Middle frontal gyrus (tissue), 1 donor: ENCODE measurements at regions not wholly inside any gene's neighbourhood (a gene's known extent, or its start where the extent isn't known, plus 50 kb on each side); places are given as distances from the start of the nearest gene placed in this dataset.
A peak's percentile ranks its signal among the peaks of the same experiment; 100 is the strongest.
"Not testable (repeated sequence)": the region's sequence is repeated elsewhere in the genome, so short reads cannot be mapped to it uniquely, and the experiment has no call there.

Experiments used
- DNase-seq: peaks from one replicate; pipeline ENCODE4 v3.0.0-alpha.2; 2015; ENCODE audit warnings: low spot score; ENCODE audit errors: extremely low spot score

DNA sequence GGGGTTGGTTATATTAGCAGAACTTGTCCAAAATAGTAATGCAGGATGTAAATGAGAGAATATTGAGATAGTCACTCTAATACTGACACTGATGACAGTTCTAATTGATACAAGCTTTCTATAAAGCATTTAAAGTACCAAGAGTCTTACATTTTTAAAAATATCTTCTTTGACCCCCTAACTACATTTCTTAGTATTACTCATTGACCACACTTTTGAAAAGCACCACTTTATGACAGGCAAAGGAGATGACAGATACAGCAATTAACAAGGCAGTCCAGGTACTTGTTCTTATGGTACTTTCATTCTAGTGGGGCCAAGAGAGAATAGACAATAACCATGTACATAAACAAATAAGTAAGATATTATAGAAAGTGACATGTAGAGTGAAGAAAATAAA, 139.4 kb upstream of the EYA4 start:
- DNase-seq = no peak

DNA sequence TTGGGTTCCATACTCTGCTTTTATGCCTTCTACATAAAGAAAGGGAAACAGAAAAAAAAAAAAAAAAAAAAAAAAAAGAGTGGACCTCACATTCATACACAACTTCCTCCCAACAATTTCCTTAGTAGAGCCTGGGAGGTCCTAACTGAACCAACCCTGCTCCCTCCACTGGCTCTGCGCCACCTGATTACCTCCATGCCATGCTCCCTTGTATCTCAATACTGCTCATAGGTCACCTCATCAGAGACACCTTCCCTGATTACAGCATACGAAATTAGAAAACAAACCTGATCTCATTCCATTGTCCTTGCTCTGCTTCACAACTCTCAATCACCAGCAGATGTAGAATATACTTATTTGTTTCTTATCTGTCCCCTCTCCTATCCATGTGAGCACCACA, 134.2 kb upstream of the EYA4 start:
- no peak for DNase-seq

DNA sequence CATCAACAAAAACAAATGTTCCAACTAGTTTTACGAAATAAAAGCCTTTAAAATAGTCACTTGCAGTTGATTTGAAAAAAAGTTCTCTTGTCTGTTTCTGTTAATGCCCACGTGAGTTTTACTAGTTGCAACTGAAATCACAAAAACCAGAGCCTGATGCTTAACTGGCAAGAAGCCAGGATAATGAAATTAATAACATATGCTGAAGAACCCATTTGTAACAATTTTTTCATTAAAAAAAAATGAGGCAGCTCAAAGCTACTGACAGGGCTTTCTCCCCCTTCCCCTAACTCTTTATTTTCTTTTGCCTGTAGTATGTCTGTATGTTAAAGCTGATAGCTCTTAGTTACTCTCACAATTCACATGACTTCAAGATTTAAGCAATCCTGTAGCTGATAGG, 132.7 kb upstream of the EYA4 start:
- no peak for DNase-seq

DNA sequence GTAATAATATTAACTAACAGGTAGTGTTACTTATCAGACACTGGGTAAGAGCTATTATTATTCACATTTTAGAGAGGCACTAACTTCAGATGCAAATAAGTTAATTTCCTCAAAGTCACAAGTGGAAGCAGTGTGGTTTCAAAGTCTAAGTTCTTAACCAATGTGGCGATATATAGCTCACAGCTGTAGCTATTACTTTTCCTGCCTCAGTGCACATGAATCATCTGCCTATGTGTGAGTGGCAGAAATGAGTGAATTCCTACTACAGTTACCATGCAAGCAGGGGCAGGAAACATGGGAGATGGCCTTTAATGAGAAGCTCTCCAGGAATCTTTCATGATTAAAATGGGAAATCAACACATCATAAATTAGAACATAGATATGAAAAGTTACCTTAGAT, 126.2 kb upstream of the EYA4 start:
- DNase-seq = no peak

DNA sequence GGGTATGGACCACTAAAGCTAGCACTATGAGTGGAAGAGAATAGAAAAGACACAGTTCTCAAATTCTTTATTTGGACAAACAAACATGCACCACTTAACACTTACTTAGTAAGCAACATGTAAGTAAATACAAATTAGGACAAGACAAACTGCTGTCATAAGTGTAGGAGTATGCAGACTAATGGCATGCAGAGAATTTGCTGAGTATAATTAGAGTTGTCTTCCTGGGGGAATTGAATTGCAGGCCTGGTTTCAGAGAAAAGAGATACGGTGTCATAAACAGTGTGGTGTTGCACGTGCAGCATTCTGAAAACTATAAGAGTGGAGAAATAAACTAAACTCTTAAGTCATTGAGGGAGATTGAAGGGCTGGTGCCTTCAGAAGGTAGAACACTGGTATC, 125.2 kb upstream of the EYA4 start:
- DNase-seq = no peak

DNA sequence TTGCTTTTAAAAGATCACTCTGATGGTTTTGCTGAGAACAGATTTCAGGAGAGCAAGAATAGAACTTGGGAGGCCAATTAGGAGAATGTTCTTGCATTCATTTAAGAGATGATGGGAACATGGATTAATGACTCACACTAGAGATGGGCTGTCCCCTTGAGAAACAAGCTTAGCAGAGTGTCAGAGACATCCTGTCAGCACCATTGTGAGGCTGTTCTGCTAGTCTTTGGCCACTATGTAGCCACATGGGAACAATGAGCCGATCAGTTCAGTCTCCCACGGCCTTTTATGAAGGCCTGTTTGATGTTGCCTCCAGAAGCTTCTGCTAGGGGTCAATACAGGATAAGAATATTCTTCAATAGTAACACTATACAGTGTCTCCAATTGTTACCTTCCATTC, 113.0 kb upstream of the EYA4 start:
- DNase-seq = no peak

DNA sequence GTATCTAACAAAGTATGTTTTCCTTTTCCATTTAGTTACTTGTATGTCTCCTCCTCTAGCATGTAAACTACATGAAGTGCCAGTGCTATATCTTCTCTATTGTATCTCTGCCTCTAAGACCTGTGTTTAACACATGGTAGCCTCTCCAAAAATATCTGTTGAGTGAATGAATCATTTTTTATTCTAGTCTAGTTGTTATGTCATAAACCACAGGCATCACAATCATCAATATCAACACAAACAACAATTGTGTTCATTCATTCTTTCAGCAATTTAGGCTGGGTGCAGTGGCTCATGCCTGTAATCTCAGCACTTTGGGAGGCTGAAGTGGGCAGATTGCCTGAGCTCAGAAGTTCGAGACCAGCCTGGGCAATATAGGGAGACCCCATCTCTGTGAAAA, 111.6 kb upstream of the EYA4 start:
- no peak for DNase-seq

DNA sequence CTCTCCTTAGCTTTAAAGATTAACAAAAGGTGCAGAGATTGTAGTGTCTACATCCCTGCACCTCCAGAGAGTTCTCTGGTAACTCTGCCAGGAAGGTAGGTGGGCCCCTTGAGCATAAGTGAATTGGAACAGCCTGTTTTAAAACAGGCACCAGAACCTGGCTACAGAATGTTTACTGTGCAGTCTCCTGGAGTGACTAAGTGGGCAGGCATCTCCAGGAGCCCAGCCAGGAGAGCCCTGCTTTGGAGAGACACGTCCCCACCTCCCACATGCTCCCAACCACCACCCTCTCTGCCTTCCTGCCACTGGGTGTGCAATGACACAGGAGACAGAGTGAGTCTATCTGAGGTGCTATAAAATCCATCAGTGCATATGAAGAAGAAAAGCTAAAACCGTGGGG, 110.3 kb upstream of the EYA4 start:
- peak; percentile 61 for DNase-seq

DNA sequence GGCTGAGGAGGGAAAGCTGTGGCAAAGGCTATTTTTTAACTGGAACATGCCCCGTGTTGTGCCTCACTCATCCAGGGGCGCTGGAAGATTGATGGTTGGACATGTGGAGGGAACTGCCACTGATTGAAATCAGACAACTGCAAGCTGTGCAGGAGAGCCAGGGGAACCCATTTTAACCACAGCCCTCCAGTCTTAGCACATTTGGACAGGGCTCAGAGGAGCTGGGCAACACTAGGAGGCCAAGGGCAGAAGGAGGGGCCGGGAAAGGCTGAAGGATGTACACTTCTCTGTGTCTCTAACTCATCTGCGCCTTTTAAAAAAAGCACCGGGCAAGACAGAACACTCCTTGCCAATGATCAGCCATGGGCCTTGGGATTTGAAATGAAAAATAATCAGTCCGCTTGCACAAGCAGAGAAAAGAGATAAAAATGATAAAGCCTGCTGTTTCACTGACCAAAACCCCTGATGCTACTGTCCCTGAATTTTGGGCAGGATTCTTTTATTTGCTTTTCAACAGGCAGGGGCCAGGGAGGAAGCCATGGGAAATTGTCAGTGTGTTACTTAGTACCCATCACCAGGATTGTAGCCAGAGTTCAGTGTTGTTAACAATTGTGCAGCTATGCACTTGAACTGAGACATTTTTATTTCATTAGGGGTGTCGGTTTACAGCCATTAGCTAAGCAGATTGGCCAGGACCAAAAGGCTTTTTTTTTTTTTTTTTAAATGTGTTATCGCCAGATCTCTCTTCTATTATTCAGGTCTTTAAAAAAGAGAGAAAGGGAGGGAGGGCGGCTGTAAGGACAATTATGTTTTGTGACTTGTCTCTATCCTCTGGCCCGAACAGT, 109.3 kb upstream of the EYA4 start:
- no peak for DNase-seq

DNA sequence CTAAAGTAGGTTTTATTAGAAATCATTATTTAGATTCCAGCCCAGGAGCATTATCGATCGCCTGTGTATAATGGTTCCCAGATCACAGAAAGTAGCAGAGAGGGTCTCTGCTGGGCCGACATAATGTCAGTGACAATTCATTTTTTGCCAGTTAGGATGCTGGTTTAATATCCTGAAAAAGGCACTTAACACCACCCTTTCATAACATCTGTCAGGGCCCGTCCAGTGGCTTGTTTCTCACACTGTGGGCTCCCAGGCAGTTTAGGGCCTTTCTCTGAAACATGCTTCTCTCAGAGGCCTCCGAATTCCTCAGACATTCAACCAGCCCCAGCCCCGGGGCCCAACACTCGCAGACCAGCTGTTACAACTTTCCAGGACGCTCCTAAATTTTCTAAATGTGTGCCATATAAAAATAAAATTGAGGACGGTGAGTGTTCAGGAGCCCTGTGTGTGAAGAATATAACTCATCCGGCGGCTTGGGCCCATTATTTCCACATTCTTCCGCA, 108.6 kb upstream of the EYA4 start:
- DNase-seq = no peak

DNA sequence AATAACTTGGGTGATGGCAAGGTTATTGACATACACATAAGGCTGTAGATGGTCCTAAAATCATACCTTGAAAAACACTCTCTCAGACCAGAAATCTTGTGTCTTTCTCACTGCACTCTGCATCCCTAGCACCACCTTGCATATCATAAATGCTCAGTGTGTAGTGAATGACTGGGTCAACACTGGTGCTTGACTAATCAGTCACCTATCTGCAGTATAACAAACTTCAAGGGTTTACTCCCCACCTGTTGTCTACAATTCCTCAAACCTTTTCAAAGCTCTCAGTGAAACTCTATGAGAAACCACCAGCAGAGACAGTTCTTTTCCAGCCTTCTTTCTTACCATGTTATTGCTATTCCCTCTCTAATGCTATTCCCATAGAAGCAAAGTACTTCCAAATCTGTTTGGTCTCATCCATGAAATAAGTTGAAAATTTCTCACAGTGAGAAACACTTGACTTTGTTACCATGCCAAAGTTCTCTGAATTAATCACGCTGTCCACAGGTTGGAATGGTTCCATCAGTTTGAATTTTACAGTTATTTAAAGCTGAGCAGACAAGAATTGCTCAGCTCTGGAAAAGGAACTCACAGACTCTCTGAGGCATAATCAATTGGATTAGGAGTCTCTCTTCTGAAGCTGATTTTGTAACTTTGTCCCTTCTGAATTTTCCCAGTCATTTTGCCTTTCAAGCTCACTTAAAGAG, 104.8 kb upstream of the EYA4 start:
- DNase-seq = no peak

DNA sequence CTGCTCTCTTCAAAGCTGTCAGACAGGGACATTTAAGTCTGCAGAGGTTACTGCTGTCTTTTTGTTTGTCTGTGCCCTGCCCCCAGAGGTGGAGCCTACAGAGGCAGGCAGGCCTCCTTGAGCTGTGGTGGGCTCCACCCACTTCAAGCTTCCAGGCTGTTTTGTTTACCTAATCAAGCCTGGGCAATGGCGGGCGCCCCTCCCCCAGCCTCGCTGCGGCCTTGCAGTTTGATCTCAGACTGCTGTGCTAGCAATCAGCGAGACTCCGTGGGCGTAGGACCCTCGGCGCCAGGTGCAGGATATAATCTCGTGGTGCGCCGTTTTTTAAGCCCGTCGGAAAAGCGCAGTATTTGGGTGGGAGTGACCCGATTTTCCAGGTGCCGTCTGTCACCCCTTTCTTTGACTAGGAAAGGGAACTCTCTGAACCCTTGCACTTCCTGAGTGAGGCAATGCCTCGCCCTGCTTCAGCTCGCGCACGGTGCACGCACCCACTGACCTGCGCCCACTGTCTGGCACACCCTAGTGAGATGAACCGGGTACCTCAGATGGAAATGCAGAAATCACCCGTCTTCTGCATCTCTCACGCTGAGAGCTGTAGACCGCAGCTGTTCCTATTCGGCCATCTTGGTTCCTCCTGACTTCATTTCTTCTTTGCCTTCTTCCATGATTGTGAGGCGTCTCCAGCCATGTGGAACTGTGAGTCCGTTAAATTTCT, 93.5 kb upstream of the EYA4 start:
- not testable (repeated sequence) for DNase-seq

DNA sequence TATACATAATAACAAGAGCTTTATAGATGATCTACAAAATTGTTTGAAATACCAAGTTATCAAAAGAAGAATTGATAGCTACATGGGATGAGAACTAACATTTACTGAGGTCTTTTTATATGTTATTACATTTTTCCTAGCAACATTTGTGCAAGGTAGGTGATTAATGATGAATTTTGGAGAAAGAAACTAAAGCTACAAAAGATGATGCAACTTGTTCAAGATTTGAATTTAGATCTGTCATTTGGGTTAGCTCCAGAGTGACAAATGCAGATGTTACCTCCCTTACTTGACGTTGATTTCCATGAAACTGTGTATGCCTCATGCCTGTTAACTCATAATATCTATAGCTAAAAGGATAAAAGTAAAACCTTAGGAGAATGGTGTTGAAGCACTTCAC, 84.5 kb upstream of the EYA4 start:
- no peak for DNase-seq

DNA sequence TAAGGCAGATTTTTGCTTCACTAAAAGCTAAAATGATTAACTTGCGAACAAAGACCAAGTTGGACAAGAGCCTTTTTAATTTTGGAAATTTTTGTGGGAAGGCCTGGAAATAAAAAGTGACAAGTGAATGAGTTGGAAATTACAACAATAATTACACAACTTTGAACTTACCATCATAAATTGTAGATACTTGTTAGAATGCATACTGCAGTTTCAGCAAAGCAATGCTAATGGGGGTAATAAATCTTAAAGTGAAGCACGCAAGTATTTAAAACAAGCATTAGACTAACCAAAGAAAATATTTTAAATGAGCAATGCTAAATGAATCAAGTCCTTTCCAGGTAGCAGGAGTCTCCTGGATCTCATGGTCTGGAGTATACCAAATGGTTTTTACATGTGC, 83.2 kb upstream of the EYA4 start:
- no peak for DNase-seq

DNA sequence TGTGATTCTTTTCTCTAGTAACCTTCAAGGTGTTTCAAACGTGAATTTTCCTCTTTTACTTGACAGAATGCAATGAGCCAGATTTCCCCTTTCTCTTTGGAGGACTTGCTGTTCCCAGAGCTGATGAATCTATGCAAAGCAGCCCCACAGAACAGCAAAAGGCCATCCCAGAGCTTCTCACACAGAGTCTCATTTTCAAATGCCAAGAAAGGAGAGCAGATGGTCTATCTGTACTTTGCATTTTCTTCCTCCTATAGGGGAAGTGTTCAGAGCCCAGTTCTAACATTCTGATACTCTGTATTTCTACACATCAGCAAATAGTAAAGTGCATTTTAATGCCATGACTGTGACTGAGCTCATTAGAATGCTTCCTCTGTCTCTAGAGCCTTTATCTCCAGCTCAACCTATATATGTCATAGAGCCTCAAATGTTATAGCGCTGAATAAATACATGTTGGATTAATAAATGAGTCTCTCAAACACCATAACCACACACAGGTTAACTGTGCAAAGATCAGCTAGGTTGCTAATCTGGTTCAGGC, 81.8 kb upstream of the EYA4 start:
- no peak for DNase-seq

DNA sequence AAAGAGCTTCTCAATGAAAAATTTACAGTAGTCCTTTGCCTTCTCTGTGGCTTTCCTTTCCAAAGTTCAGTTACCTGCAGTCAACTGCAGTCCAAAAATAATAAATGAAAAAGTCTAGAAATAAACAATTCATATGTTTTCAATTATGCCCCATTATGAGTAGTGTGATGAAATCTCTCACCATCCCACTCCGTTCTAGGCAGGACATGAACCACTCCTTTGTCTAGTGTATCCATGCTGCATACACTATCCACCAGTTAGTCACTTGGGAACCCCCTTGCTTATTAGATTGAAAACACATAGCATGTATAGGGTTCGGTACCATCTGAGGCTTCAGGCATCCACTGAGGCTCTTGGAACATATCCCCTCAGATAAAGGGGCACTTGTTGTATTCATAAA, 80.6 kb upstream of the EYA4 start:
- no peak for DNase-seq

DNA sequence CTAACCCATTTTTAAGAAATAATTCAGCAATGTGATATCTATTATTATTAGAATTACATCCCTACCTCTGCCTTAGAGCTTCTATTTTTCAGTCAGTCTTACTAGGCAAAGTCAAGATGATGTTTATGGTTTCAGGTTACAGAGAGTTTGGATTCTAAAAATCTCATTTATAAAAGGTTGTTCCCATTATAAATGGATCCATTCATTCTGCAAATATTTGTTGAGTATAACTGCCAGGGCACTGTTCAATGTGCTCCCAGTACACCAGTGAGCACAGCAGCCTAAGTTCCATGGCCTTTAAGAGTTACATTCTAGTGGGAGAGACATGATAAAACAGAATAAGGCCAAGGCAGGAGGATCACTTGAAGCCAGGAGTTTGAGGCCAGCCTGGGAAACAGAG, 75.9 kb upstream of the EYA4 start:
- no peak for DNase-seq

DNA sequence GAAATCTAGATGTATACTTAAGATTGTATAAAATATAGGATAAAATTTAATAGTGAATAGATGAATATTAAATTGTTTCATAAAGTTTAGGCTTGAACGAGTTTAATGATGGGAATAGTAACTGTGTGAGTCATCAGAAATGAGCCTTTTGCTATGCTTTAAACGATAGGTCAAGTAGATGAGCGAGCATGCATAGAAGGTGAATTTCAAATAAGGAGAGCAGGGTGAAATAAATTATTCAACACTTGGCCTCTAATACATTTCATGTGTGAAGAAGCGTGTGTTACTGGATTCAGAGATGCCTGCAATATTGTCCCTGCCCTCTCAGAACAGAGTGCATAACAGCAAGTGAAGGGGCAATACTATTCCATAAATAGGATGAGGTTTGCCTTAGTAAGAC, 74.4 kb upstream of the EYA4 start:
- no peak for DNase-seq

DNA sequence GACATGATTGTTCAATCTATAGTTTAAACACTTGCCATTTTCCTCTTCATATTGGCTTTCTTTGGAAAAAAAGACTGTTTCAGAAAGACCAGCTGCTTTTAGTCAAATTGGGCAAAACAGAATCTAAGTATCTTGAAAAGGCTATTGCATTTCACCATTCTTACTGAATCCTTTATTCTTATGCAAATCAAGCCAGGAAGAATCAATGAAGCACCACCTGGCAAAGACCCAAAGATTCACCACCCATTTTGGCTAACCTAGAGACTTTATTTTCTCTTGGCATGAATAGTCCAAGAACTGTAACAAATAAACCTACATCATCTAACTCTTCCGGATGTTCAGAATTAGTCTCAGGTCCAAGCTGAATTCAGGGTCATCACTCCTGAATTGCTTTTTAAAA, 71.3 kb upstream of the EYA4 start:
- DNase-seq = no peak

DNA sequence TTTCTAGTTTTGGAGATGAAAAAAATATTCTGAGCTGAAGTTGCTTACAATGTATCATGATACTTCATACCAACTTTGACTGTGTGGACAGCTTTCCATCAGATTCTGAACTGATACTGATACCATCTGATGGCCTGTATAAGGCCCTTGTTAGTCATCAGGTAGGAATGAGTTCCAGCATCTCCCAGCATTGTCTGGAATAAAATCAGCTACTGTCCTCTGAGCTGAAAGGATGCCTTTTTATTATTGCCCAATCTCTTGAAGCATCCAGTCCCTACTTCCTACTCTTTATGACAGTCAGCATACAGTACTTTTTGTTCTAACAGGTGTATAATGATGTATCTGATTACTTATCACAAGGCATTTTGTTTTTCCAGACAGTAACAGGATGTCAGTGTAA, 70.6 kb upstream of the EYA4 start:
- no peak for DNase-seq

DNA sequence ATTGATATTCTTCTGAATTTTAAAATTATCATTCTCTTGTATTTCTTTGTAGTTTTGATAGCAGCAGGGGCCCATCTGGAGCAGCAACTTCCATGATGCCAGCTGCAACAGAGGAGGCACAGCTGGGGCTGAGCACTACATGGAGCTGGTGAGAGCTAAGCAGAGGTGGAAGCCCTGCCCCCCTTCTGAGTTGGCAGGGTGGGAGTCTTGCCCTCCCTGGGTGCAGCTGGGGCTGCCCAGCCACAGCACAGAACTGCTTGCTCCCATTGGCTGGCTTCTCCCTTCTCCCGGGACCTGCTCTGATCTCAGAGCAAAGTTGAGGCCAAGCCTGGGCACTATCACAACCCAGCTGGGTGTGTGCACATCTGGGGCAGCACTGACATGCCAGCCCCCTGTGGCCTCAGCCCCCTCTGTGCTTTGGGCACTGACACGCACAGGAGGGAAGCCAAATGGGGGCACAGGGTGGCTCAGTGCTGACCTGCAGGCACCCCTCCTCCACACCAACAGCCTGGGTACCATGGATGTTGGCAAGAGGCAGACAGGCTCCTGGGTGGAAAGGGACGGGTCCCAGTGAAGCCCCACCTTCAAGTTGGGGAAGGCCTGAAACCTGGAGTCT, 69.1 kb upstream of the EYA4 start:
- no peak for DNase-seq

DNA sequence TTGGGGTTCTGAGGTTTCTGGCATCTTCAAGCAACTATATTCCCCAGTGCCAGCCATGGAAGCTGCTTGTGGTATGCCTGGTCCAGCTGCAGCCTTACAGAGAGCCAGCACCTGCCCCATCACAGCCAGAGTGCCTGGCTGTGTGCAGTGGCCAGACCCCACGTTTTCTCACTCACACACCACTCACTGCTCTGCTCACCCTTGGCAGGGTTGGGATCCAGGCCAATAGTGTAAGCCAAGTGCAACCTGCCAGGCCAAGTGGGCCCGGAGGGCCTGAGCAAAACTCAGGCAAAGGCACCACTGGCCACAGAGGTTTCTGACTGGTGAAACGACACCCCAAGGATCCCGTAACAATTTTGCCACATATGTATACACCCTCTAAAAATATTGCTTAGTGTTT, 67.9 kb upstream of the EYA4 start:
- DNase-seq = no peak
